Dedifferentiated amniotic fluid mesenchymal stem cell (primary cell): ENCODE measurements at regions not wholly inside any gene's neighbourhood (a gene's known extent, or its start where the extent isn't known, plus 50 kb on each side); places are given as distances from the start of the nearest gene placed in this dataset.
"Not testable (repeated sequence)": the region's sequence is repeated elsewhere in the genome, so short reads cannot be mapped to it uniquely, and the experiment has no call there.

ENCODE experiments used
- DNase-seq: peaks from one replicate; pipeline ENCODE4 v3.0.0-alpha.2; 2016; ENCODE audit errors: extremely low spot score

DNA sequence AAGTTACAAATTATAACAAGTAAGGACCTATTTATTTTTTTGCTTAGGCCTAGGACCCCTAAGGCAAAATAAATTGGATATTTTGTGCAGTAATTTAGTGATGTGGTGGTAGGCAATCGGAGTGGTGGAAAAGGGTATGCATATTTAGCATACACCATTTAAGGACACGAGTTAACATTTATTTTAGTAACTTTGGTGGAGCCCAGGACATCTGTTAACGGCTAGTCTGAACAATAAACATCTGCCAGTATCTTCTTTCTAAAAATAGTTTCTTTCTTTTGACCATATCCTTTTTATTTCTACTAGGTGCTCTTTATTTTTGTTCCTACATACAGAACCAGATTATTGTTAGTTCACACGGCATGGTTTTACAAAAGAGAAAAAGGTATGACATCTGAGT lies 326.3 kb downstream of the CHL1 start:
- no peak for DNase-seq

GRCh38 chr3:525415-525814 lies 328.9 kb downstream of the CHL1 start:
- DNase-seq: no peak

DNA sequence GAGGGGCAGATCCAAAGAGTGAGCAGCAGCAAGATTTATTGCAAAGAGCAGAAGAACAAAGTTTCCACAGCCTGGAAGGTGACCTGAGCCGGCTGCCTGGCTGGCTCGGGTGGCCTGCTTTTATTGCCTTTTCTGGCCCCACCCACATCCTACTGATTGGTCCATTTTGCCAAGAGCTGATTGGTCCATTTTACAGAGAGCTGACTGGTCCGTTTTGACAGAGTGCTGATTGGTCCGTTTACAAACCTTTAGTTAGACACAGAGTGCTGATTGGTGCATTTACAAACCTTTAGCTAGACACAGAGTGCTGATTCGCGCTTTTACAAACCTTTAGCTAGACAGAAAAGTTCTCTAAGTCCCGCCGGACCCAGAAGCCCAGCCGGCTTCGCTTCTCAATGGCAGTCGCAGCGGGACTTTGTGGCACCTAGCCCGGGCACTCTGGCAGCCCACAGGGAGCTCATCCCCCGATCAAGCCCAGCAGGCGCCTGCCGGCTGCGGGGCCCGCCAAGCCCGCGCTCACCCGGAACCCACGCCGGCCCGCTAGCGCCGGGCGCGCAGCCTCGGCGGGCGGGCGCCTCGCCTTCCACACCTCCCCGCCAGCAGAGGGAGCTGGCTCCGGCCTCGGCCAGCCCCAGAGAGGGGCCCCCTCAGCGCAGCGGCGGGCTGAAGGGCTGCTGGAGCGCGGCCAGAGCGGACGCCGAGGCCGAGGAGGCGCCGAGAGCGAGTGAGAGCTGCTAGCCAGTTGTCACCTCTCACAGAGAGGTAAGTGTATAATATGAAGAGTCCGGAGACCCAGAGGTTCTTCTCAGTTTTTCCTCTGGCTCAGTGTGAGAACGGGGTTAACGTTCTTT lies 339.2 kb downstream of the CHL1 start:
- DNase-seq: no peak

DNA sequence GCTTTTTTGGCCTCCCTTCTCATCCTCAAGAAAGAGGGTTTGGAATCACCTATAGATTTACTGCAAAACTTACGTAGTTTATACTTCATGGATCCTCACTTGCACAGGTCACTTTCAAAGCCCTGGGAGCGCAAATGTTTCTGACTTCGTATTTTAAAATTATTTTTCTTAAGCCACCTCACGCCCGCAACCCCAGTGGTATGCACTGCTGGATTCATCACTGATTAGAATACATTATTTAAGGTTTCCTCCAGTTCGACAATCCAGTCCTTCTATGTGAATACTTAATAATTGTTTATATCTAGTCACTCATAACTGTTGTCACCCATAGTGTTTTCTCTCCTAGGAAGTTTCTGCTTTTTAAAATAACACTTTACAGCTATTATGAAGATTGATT lies 339.9 kb downstream of the CHL1 start:
- DNase-seq: no peak

DNA sequence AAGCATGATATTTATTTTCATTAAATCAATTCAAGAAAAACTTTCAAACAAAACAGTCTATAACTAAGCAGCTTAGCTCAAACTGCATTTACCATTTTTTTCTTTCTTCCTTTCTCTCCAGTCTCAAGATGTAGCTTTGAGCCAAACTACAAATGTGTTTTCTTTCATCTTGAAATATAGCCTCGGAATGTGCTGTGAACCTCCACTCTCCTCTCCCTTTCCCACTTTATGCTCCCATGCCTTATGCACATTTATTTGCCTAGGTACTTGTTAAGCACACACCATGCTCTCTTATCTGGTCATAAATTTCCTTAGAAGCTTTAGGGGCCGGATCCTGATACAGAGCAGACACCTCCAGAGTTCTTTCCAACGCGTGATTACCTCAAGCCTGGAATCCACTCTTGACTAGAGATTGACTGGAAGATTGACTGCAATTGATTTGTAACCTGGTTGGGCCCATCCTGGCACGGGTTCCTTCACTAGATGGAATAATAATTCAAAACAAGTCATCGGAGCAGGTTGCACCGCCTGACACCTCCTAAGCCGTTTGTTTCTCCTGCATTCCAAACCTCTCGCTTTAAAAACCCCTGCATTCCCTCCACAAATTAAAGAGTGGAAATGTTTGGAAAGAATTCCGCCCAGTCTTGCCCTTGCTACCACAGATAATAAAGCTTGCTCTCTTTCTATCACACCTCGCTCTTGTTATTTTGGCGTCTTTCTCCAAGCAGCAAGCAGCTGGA lies 344.7 kb downstream of the CHL1 start:
- no peak for DNase-seq

DNA sequence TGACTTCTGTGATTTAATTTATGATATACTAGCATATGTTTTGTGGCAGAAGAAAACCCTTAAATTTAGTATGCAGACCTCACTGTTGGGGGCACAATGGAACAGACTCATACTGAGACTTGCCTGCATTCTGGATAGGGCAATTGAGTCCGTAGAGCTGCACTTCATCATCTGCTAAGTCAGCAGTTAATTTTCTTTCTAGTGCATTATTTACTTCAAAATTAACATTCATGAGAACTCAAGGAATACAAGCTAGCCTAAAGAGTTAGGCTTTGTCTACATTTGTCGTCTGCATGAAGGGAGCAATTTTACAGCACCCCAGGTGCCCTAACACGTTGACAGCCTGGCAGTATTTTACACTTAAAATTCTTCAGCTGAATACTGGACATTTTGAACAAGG lies 345.5 kb downstream of the CHL1 start:
- no peak for DNase-seq

DNA sequence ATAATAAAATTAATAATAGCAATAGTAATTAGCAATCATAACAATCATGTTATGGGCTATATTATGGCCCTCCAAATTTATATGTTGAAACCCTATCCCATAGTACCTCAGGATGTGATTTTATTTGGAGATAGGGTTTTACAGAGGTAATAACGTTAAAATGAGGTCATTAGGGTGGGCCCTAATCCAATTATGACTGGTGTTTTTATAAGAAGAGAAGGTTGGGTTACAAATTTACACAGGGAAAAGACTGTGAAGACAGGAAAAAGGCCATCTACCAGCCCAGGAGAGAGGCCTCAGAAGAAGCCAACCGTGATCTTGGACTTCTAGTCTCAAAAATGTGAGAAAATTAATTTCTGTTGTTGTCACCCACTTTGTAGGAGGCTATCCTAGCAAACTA lies 353.1 kb downstream of the CHL1 start:
- no peak for DNase-seq

GRCh38 chr3:550471-550870 lies 353.9 kb downstream of the CHL1 start:
- no peak for DNase-seq

DNA sequence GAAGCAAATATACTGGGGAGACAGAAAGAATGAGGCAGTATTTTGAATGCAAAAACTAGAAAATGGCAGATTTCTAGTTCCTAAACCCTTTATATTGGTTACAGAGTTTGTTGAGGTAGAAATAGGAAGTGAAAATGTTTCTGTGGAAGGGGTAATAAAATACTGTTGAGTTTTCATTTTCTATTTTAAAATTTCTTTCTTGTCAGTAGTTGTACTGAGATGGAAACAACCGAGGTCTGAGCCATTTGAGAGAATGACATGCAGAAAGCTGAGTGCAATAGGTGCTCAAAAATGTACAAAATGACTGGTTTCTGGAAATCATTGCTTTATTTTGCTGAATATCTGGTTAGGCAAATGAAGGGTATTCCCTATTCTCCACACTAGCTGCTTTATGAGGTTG lies 361.4 kb downstream of the CHL1 start:
- no peak for DNase-seq

- no peak for DNase-seq
Observed at GRCh38 chr3:567488-568185, 371.1 kb downstream of the CHL1 start.

DNA sequence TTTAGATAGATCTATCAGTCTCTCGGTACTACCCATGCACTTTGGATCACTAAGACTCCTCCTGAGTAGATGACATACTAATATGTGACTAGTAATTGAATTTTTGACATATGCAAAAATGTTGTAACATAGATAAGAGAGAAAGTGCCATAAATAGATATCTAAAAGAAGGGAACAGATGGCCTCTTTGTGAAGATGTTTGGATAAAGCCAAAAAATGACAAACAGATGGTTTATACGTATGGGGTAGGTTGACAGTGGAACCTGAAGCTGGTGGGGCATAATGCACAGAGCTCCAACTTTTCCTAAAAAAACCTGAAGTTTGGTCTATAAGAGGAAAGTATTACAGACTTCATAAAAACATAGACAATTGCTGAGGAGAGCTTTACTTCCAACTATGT lies 383.0 kb downstream of the CHL1 start:
- DNase-seq: not testable (repeated sequence)

DNA sequence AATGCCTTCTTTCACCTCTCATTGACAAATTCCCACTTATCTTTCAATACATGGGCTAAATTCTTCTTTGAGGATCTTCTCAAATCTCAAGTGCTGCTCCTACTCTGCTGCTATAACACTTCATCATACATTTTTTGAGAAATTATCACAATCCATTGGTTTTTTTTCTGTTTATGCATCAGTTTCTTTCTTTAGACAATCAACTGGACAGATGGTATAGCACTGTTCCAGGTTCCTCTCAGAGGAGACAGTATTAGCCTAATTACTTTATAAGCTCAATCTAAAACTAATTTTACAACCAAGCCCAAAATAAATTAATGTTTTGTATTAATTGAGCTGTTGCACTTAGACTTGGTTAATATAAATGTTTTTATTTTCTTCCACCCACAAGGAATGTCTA lies 392.5 kb downstream of the CHL1 start:
- DNase-seq: not testable (repeated sequence)

- DNase-seq: not testable (repeated sequence)
Observed at GRCh38 chr3:597304-597703, 400.7 kb downstream of the CHL1 start.

DNA sequence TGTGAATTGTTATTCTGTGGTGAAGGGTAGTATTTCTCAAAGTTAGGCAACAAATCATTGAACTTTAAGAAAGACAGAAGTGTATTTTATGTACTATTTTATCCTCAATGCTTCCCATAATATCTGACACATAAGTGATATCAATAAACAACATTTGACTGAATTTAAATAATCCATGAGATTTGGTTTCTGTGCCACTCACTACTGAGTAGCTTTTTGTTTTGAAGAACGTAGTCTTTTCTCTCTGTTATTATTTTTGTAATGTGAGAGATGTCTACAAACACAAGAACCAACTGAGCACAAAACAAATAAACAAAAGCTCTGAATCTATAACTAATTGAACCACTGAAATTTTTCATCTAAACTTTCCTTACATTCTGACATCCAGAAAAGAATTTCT lies 401.2 kb downstream of the CHL1 start:
- not testable (repeated sequence) for DNase-seq

GRCh38 chr3:607480-607879 lies 410.9 kb downstream of the CHL1 start:
- DNase-seq: not testable (repeated sequence)

DNA sequence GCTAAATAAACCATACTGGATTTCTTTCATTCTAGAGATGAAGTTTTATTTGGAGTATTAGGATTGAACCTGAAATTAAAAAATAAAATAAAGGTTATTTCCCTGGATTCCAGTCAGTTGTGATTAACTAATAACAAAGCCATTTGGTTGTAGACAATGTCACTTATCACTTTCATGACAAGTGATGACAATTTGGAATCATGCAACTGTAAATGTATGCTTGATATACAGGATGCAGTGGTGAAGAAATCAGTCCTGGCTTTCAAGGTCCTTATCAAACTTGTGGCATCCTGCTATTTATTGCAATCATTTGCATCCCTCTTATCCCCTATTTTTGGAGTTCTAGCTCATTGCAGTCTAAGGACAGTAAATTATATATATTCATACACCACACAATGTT lies 425.2 kb downstream of the CHL1 start:
- peak; percentile 12 for DNase-seq

DNA sequence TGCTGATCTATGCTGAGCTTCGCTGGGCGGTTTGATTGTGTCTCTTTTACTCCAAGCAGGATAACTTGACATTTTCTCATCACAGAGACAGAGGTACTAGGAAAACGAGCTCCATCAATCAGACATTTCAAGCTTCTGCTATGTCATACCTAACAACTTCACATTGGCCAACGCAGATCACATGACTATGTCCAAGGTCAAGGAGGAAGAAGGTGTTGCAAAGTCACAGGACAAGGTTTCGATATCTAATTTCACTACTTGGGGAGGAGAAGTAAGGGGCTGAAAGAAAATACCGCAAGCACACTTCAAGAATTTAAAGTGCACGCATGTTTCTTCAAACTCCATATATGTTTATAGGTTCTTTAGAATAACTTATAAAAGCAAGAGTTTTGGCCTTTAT lies 425.8 kb downstream of the CHL1 start:
- no peak for DNase-seq

GRCh38 chr3:623914-624545 lies 427.5 kb downstream of the CHL1 start:
- peak; percentile 10 for DNase-seq

GRCh38 chr3:632571-633170 lies 436.1 kb downstream of the CHL1 start:
- no peak for DNase-seq

DNA sequence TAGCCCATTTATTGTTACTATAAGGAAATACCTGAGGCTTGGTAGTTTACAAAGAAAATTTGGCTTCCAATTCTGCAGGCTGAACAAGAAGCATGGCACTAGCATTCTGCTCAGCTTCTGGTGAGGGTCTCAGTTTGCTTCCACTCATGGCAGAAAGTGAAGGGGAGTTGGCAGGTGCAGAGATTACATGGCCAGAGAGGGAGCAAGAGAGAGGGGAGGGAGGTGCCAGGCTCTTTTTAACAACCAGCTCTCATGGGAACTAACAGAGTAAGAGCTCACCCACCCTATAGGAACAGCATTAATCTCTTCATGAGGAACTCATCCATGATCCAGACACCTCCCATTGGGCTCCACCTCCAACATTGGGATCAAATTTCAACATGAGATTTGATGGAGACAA lies 437.9 kb downstream of the CHL1 start:
- no peak for DNase-seq

- DNase-seq: no peak
Observed at GRCh38 chr3:635393-635792, 438.8 kb downstream of the CHL1 start.

GRCh38 chr3:643376-643775 lies 446.8 kb downstream of the CHL1 start:
- no peak for DNase-seq
